ENCODE measurements at regions not wholly inside any gene's neighbourhood (a gene's known extent, or its start where the extent isn't known, plus 50 kb on each side); places are given as distances from the start of the nearest gene placed in this dataset.

DNA sequence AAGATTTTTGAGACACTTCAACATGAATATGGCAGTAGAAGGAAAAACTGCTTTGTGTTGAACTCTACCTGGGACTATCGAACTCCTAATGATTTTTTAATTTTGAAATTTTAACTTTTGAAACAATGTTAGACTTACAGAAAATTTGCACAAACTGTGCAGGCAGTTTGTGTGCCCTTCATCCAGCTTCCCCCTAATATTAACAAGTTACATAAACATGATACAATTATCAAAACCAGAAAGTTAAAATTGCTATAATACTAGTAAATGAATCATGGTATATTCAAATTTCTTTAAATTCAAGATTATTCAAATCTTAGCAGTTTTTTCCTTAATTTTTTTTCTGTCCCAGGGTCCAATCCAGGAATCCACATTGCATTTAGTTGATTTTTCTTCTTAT lies 278.9 kb downstream of the ADGRL2 start:
- TF ChIP-seq, protein P1, sequence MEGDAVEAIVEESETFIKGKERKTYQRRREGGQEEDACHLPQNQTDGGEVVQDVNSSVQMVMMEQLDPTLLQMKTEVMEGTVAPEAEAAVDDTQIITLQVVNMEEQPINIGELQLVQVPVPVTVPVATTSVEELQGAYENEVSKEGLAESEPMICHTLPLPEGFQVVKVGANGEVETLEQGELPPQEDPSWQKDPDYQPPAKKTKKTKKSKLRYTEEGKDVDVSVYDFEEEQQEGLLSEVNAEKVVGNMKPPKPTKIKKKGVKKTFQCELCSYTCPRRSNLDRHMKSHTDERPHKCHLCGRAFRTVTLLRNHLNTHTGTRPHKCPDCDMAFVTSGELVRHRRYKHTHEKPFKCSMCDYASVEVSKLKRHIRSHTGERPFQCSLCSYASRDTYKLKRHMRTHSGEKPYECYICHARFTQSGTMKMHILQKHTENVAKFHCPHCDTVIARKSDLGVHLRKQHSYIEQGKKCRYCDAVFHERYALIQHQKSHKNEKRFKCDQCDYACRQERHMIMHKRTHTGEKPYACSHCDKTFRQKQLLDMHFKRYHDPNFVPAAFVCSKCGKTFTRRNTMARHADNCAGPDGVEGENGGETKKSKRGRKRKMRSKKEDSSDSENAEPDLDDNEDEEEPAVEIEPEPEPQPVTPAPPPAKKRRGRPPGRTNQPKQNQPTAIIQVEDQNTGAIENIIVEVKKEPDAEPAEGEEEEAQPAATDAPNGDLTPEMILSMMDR (IDR thresholded peaks at IDR 0.05), result no peak
- TF ChIP-seq POLR2A (IDR thresholded peaks at IDR 0.05; ENCODE audit: low read depth) (no peak), EP300 (IDR thresholded peaks at IDR 0.05) (no peak), POLR2AphosphoS5 (IDR thresholded peaks at IDR 0.05) (no peak)
